ENCODE measurements at regions not wholly inside any gene's neighbourhood (a gene's known extent, or its start where the extent isn't known, plus 50 kb on each side); places are given as distances from the start of the nearest gene placed in this dataset.

DNA sequence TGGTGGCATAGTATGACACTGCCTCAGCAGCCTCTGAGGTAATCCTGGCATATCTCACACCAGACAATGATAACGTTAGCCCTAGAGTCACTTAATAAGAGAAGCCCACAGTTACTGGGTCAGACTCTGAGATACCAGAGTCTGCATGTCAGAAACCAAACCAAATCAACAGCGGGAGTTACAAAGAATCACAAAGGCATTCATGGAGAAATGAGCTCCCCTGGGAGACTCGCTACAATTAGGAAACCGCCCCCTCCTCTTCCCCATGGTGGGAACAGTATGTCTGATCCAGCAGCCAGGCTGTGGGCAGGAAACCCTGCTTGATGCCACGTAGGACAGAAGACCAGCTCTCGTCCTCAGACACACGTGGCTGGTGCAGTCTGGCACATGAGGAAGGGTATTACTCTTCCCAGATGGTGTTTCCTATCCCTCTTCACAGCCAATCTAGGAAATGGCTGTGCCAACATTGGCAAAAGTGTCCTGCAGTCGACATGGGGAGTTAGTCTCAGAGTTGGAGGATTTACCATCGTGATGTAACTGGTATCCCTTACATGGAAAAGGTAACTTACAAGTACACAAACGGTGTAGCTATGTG, 485.4 kb downstream of the ZNF608 start:
- TF ChIP-seq POLR2A (IDR thresholded peaks at IDR 0.05) = no peak
- TF ChIP-seq, protein P1, sequence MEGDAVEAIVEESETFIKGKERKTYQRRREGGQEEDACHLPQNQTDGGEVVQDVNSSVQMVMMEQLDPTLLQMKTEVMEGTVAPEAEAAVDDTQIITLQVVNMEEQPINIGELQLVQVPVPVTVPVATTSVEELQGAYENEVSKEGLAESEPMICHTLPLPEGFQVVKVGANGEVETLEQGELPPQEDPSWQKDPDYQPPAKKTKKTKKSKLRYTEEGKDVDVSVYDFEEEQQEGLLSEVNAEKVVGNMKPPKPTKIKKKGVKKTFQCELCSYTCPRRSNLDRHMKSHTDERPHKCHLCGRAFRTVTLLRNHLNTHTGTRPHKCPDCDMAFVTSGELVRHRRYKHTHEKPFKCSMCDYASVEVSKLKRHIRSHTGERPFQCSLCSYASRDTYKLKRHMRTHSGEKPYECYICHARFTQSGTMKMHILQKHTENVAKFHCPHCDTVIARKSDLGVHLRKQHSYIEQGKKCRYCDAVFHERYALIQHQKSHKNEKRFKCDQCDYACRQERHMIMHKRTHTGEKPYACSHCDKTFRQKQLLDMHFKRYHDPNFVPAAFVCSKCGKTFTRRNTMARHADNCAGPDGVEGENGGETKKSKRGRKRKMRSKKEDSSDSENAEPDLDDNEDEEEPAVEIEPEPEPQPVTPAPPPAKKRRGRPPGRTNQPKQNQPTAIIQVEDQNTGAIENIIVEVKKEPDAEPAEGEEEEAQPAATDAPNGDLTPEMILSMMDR (IDR thresholded peaks at IDR 0.05) = no peak
